HG02763 (cell line): ENCODE measurements at regions not wholly inside any gene's neighbourhood (a gene's known extent, or its start where the extent isn't known, plus 50 kb on each side); places are given as distances from the start of the nearest gene placed in this dataset.

ENCODE experiments used
- ATAC-seq: cut with Tn5 transposase; IDR thresholded peaks from one replicate; pipeline ENCODE4 v1.9.1; 2021; ENCODE audit warnings: mild to moderate bottlenecking, moderate library complexity; ENCODE audit not compliant: unreplicated experiment

- no peak for ATAC-seq
Observed at GRCh38 chr6:40803897-40804702, 216.9 kb upstream of the LRFN2 start.

- no peak for ATAC-seq
Observed at GRCh38 chr6:40802481-40802880, 215.3 kb upstream of the LRFN2 start.

DNA sequence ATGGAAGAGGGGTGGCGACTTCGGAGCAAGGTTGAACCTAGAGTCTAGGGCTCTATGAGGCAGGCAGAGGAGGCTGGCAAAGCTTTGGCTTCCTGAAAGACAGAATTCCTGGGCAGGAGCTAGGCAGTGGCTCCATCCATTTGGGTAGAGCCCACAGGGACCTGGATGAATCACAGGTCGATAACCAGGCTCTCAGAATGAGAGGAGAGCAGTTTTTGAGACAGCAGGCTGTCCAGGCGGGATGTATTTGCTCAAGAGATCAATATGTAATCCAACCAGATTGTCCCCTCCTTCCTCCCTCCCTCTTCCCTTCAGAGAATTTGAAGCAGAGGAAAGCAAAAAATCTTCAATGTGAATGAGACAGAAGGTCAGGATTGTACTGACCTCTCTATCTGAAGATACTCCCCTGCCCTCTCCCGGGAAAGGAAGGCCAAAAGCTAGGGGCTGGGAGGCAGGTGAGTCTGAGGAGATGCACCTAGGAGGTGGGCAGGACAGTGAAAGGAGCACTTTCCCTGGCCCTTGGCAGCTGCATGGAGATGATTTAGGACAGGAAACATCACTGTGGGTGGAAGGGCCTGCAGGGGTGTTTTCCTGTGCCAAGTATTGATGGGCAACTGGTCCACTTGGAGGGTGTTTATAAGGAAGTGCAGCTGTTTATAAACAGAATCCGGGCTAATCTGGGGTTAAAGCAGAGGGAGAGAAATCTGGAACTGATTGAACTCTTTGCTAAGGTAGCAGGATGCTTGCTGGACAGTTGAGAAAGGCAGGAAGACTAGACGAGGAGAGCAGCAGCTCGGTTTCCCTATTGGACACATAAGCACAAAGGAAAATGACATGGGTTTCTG, 212.4 kb upstream of the LRFN2 start:
- ATAC-seq = no peak

DNA sequence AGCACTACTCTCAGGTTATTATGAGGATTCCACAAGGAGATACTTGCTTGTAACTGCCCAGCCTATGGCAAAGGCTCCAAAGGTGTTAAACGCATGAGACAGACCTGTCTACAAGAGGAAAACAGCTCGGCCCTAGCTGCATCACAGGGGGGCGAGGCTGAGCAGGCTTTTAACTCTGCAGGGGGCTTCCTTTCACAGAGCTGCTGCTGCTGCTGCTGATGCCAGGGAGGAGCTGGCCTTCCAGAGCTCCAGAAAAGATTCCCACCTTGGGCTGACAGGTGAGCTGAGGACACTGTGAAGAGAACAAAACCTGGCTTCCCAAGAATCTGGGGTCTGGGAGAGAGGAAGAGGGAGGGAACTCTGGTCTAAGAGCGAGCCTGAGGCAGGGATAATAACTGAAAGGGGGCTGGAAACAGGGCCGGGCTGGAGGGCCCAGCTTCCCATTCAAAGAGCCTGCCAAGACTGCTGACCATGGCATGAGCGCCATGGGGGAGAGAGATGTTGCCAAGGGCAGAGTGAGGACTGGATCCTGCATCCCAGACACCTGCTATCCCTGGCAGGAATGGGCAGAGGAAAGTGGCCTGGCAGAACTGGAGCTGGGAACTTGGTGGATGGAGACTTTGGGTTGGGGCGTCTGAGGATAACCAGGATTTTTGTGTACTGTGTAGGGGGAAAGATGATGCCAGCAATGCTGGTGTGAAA, 211.1 kb upstream of the LRFN2 start:
- no peak for ATAC-seq

- no peak for ATAC-seq
Observed at GRCh38 chr6:40796260-40797221, 209.4 kb upstream of the LRFN2 start.

DNA sequence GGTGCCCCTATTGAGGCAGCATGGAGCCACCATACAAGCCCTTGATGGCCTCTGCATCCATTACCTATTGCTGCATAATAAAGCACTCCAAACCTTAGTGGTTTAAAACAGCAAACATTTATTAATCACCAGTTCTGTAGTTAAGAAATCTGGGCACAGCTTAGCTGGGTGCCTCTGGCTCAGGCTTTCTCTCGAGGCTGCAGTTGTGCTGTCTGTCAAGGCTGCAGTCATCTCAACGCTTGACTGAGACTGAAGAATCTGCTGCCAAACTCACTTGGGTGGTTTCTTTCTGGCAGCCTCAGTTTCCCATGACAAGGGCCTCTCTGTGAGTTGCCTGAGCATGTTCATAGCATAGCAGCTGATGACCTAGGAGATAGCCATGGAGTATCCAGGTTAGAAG, 207.4 kb upstream of the LRFN2 start:
- ATAC-seq = no peak

DNA sequence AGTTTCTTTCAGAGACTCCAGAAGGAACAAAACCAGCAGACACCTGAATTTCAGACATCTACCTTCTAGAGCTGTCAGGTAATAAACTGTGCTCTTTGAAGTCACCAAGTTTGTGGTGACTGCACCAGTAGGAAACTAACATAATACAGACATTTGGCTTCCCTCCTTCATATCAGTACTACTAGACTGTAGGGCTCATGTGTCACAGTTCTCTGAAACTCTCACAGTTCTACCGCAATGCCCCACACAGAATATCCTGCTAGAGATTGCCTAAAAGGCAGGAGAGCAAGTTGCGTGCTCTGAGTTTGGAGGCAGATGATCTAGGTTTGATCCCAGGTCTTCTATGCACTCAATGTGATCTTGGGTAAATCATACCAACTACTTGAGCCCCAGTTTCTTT, 205.0 kb upstream of the LRFN2 start:
- no peak for ATAC-seq

- ATAC-seq = no peak
Observed at GRCh38 chr6:40791004-40791403, 203.8 kb upstream of the LRFN2 start.

GRCh38 chr6:40788661-40789655, 201.8 kb upstream of the LRFN2 start:
- ATAC-seq = no peak

DNA sequence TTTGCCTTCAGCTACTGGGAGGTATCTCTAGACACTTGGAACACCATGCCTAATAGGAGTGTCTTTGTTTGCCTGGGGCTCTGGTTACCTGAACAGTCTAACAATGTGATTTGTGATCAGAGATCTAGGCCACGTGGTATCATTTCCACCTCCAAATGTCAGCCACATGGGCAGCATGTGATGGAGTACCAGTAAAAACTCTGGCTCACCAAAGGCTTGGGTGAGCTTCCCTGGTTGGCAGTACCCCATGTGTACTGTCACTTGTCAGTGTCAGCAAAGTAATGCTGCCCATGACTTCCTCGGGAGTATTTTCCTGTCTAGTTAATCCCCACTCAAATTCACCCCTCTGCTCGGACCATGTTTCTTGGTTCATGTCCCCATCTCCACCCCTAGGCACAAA, 195.2 kb upstream of the LRFN2 start:
- ATAC-seq = no peak

DNA sequence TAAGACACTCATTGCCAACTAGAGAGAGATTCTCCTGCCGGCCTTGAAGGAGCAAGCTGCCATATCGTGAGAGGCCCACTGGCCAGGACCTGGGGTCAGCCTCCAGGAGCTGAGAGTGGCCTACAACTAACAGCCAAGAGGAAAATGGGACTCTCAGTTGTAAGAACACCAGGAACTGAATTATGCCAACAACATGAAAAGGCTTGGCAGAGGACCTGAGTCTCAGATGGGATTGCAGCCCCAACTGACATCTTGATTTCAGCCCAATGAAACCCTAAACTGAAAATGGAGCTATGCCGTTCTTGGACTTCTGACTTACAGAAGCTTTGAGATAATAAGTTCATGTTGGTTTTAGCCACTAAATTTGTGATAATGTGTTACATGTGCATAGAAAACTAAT, 193.5 kb upstream of the LRFN2 start:
- ATAC-seq = no peak

DNA sequence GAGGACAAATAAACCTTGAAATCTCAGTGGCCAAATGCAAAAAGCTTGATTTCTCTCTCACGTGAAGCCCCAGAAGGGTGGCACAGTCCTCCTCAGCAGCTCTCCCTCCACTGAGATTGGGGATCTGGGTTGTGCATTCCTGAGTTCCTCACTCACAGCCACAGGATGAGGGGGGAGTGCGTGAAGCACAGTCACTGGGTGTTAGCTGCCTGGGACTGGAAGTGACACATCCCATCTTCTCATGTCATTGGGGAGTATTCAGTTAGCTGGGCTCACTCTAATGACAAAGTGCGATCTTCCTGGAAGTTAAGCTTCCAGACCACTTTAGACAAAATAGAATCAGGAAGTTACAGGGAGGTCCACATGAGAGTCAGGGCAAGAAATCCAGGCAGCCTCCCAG, 192.2 kb upstream of the LRFN2 start:
- no peak for ATAC-seq

DNA sequence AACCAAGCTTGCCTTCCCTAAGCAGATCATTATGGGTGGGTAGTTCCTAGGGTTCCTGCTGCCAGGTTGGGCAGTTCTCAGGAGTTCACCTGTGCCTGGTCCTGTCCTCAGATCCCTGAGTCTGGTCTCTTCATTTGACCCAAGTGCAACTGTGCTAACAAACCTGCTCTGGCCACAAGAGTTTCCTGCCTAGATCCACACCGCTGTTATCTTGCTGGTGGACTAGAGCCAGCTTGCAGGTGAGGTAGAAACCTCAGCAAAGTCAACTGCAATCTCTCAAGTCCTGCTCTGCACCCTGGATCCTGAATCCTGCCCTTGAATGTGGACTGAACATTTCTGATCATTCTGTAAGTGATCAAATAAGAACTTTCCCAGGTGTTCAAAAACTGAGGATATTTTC, 191.8 kb upstream of the LRFN2 start:
- no peak for ATAC-seq

- no peak for ATAC-seq
Observed at GRCh38 chr6:40778196-40778595, 191.0 kb upstream of the LRFN2 start.

DNA sequence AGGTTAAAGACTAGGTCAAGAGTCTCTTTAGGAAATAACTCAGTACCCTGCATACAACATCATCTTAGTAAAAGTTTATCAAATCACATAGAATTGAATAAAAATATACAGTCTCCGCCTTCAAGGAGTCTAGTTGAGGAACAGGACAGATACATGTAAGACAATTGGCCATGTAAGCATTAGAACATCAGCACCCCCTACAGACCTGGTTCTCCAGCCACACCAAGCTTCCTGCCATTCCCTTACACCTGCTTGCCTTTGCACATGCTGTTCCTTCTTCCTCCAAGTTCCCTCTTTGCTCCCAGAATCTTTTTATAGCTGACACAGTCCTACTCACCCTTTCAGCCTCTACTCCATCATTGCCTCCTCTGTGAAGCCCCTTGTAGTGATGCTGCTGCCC, 187.8 kb upstream of the LRFN2 start:
- ATAC-seq = no peak

DNA sequence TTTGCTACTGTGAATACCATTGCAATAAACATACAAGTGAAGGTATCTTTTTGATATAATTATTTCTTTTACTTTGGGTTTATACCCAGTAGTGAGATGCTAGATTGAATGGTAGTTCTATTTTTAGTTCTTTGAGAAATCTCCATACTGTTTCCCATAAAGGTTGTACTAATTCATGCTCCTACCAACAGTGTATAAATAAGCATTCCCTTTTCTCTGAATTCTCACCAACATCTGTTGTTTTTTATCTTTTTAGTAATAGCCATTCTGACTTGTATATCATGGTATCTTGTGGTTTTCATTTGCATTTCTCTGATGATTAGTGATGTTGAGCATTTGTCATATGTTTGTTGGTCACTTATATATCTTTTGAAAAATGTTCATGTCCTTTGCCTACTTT, 183.6 kb upstream of the LRFN2 start:
- no peak for ATAC-seq

- no peak for ATAC-seq
Observed at GRCh38 chr6:40764726-40765125, 177.6 kb upstream of the LRFN2 start.

- no peak for ATAC-seq
Observed at GRCh38 chr6:40762981-40763380, 175.8 kb upstream of the LRFN2 start.

DNA sequence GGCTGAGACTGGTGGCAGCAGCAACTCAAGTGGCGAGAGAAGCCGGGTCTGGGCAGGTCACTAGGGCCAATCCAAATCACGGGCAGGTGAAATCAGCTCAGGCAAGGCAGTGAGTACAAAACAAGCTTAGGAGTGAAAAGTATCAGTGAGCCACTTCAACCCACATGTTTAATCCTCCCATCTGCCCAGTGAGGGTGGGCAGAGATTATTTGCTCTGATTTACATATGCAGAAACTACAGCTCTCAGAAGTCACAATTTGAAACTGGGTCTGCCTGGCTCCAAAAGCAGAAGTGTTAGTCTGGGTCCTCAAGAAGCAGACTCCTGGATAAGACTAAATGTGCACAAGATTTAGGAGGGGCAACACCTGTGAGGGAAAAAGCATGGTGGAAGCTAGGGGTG, 173.7 kb upstream of the LRFN2 start:
- no peak for ATAC-seq
